Duodenal mucosa (tissue), 2 donors: ENCODE measurements at regions not wholly inside any gene's neighbourhood (a gene's known extent, or its start where the extent isn't known, plus 50 kb on each side); places are given as distances from the start of the nearest gene placed in this dataset.

Experiments
- H3K27ac ChIP-seq: one replicate; pipeline ENCODE4 v1.7.0; 2013; ENCODE audit warnings: low read depth, low read length
- H3K27me3 ChIP-seq, 2 donors: one replicate each; pipeline ENCODE4 v1.7.0; 2013; ENCODE audit warnings: low read length in 2 of 2, control low read depth in 1 of 2; ENCODE audit not compliant: insufficient read depth in 2 of 2, control insufficient read depth in 1 of 2
- H3K36me3 ChIP-seq, 2 donors: one replicate each; pipeline ENCODE4 v1.7.0; 2013; ENCODE audit warnings: low read length in 2 of 2, control low read depth in 1 of 2; ENCODE audit not compliant: insufficient read depth in 2 of 2, control insufficient read depth in 1 of 2
- H3K4me1 ChIP-seq, 2 donors: one replicate each; pipeline ENCODE4 v1.7.0; 2013; ENCODE audit warnings: low read length in 2 of 2, control low read depth in 1 of 2; ENCODE audit not compliant: insufficient read depth in 2 of 2, control insufficient read depth in 1 of 2
- H3K4me3 ChIP-seq, 2 donors: one replicate each; pipeline ENCODE4 v1.7.0; 2013; ENCODE audit warnings: low read length in 2 of 2, low read depth in 1 of 2
- H3K9ac ChIP-seq, 2 donors: one replicate each; pipeline ENCODE4 v1.7.0; 2013; ENCODE audit warnings: low read length in 2 of 2, low read depth in 1 of 2
- H3K9me3 ChIP-seq, 2 donors: one replicate each; pipeline ENCODE4 v1.7.0; 2013; ENCODE audit warnings: low read length in 2 of 2, control low read depth in 1 of 2; ENCODE audit not compliant: control insufficient read depth in 1 of 2

GRCh38 chr11:134538742-134539141 lies 126.7 kb upstream of the B3GAT1 start:
- H3K4me1 ChIP-seq: no peaks in the 10 kb centered on the region
- H3K36me3 ChIP-seq: no peaks in the 10 kb centered on the region
- no peak overlapping the region for H3K4me3 ChIP-seq
- no peaks in the 10 kb centered on the region for H3K9me3 ChIP-seq
- peaks cover 0 to 5% of the 10 kb centered on the region in 2 donors for H3K27me3 ChIP-seq
- no peak overlapping the region for H3K9ac ChIP-seq
- no peak overlapping the region for H3K27ac ChIP-seq

- Histone ChIP-seq H3K27ac (no peak overlapping the region), H3K9ac (no peak overlapping the region), H3K4me3 (no peak overlapping the region), H3K27me3 (peaks cover 0 to 5% of the 10 kb centered on the region in 2 donors), H3K4me1 (no peaks in the 10 kb centered on the region), H3K36me3 (no peaks in the 10 kb centered on the region), H3K9me3 (no peaks in the 10 kb centered on the region)
Measured at GRCh38 chr11:134537941-134538340, 125.9 kb upstream of the B3GAT1 start.

- Histone ChIP-seq H3K4me3 (no peak overlapping the region), H3K9me3 (no peaks in the 10 kb centered on the region), H3K27me3 (peaks cover 0 to 5% of the 10 kb centered on the region in 2 donors)
Measured at GRCh38 chr11:134537296-134537695, 125.3 kb upstream of the B3GAT1 start.

GRCh38 chr11:134536677-134537076 lies 124.6 kb upstream of the B3GAT1 start:
- Histone ChIP-seq H3K4me3 (no peak overlapping the region), H3K27me3 (peaks cover 0 to 5% of the 10 kb centered on the region in 2 donors), H3K9me3 (no peaks in the 10 kb centered on the region), H3K9ac (no peak overlapping the region), H3K27ac (no peak overlapping the region), H3K4me1 (no peaks in the 10 kb centered on the region), H3K36me3 (no peaks in the 10 kb centered on the region)

More at GRCh38 chr11:134537296-134537695, 125.3 kb upstream of the B3GAT1 start:
- no peak overlapping the region for H3K27ac ChIP-seq
- no peaks in the 10 kb centered on the region for H3K4me1 ChIP-seq
- no peaks in the 10 kb centered on the region for H3K36me3 ChIP-seq
- no peak overlapping the region for H3K9ac ChIP-seq

- no peak overlapping the region for H3K9ac ChIP-seq
- no peak overlapping the region for H3K27ac ChIP-seq
- peaks cover 0 to 5% of the 10 kb centered on the region in 2 donors for H3K27me3 ChIP-seq
- H3K4me1 ChIP-seq: no peaks in the 10 kb centered on the region
- H3K9me3 ChIP-seq: no peaks in the 10 kb centered on the region
- no peak overlapping the region for H3K4me3 ChIP-seq
- no peaks in the 10 kb centered on the region for H3K36me3 ChIP-seq
Measured at GRCh38 chr11:134536219-134536618, 124.2 kb upstream of the B3GAT1 start.

- Histone ChIP-seq H3K9ac (no peak overlapping the region), H3K9me3 (no peaks in the 10 kb centered on the region), H3K4me1 (no peaks in the 10 kb centered on the region), H3K36me3 (no peaks in the 10 kb centered on the region), H3K27me3 (peaks cover 0 to 5% of the 10 kb centered on the region in 2 donors), H3K4me3 (no peak overlapping the region), H3K27ac (no peak overlapping the region)
Measured at GRCh38 chr11:134535029-134536025, 123.3 kb upstream of the B3GAT1 start.

- Histone ChIP-seq H3K4me1 (no peaks in the 10 kb centered on the region), H3K27ac (no peak overlapping the region), H3K4me3 (no peak overlapping the region), H3K9ac (no peak overlapping the region), H3K27me3 (peaks cover 0 to 5% of the 10 kb centered on the region in 2 donors), H3K9me3 (no peaks in the 10 kb centered on the region), H3K36me3 (no peaks in the 10 kb centered on the region)
Measured at GRCh38 chr11:134533511-134533910, 121.5 kb upstream of the B3GAT1 start.

GRCh38 chr11:134532921-134533421 lies 120.9 kb upstream of the B3GAT1 start:
- no peak overlapping the region for H3K4me3 ChIP-seq
- no peaks in the 10 kb centered on the region for H3K36me3 ChIP-seq
- H3K9me3 ChIP-seq: no peaks in the 10 kb centered on the region
- no peak overlapping the region for H3K9ac ChIP-seq
- H3K27me3 ChIP-seq: peaks cover 0 to 5% of the 10 kb centered on the region in 2 donors
- H3K27ac ChIP-seq: no peak overlapping the region
- no peaks in the 10 kb centered on the region for H3K4me1 ChIP-seq

GRCh38 chr11:134532131-134532920 lies 120.3 kb upstream of the B3GAT1 start:
- Histone ChIP-seq H3K27me3 (peaks cover 0 to 5% of the 10 kb centered on the region in 2 donors), H3K4me1 (no peaks in the 10 kb centered on the region), H3K4me3 (no peak overlapping the region), H3K9me3 (no peaks in the 10 kb centered on the region), H3K36me3 (no peaks in the 10 kb centered on the region), H3K9ac (no peak overlapping the region), H3K27ac (no peak overlapping the region)
